Type B pancreatic cell (in vitro differentiated cells): ENCODE measurements at regions not wholly inside any gene's neighbourhood (a gene's known extent, or its start where the extent isn't known, plus 50 kb on each side); places are given as distances from the start of the nearest gene placed in this dataset.
A peak's percentile ranks its signal among the peaks of the same experiment; 100 is the strongest.
"Not testable (repeated sequence)": the region's sequence is repeated elsewhere in the genome, so short reads cannot be mapped to it uniquely, and the experiment has no call there.

Source experiments
- DNase-seq: peaks from one replicate; pipeline ENCODE4 v3.0.0; 2021; ENCODE audit warnings: mixed read lengths; ENCODE audit not compliant: unreplicated experiment; ENCODE audit errors: extremely low spot score
- H3K27ac Mint-ChIP-seq: 2 replicates; pipeline ENCODE4 v1.8.0; 2021; ENCODE audit warnings: mild to moderate bottlenecking, mixed read lengths
- H3K27me3 Mint-ChIP-seq: 2 replicates; pipeline ENCODE4 v1.8.0; 2021; ENCODE audit warnings: mixed read lengths
- H3K36me3 Mint-ChIP-seq: 2 replicates; pipeline ENCODE4 v1.8.0; 2021; ENCODE audit warnings: mixed read lengths
- H3K4me1 Mint-ChIP-seq: one replicate; pipeline ENCODE4 v1.8.0; 2021; ENCODE audit warnings: mixed read lengths; ENCODE audit not compliant: unreplicated experiment
- H3K4me3 Mint-ChIP-seq: 2 replicates; pipeline ENCODE4 v1.8.0; 2021; ENCODE audit warnings: mild to moderate bottlenecking, mixed read lengths
- H3K9me3 Mint-ChIP-seq: 2 replicates; pipeline ENCODE4 v1.8.0; 2021; ENCODE audit warnings: mixed read lengths

DNA sequence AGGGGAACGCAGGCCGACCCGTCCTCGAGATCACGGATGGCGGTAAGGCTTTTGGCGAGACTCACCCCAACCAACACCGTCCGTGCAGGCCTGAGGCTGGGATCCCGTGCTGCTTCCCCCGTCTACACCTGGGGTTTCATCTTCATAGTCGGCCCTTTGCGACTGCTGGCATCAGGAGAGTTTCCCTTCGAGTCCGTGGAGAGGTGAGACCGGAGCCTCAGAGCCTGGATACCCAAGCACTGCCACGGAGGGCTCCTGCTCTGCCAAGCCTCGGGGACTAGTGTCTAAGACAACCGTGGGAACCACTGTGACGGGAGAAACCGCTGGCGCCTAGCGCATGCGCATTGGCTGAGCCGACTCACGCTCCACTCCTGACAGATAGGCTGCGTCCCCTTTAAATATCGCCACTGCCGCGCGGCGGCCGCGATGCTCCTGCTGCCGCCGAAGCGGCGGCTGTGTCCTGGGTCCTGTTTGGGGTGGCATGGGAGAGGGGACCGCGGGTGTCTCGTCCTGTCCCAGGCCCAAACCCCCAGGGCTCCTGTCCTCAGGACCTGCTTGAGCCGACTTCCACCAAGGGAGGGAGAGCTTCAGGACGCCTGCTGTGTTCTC is 706.1 kb upstream of the TPTE start:
- not testable (repeated sequence) for H3K4me3 Mint-ChIP-seq, H3K27ac Mint-ChIP-seq, H3K27me3 Mint-ChIP-seq, H3K36me3 Mint-ChIP-seq, H3K9me3 Mint-ChIP-seq, DNase-seq, H3K4me1 Mint-ChIP-seq

DNA sequence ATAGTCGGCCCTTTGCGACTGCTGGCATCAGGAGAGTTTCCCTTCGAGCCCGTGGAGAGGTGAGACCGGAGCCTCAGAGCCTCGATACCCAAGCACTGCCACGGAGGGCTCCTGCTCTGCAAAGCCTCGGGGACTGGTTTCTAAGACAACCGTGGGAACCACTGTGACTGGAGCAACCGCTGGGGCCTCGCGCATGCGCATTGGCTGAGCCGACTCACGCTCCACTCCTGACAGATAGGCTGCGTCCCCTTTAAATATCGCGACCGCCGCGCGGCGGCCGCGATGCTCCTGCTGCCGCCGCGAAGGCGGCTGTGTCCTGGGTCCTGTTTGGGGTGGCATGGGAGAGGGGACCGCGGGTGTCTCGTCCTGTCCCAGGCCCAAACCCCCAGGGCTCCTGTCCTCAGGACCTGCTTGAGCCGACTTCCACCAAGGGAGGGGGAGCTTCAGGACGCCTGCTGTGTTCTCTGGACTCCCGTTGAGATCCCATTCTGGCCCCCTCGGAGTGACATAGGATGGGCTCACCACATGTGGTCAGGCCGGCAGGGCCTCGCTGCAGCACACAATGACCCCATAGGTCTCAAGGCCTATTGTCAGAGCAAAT is 704.5 kb upstream of the TPTE start:
- not testable (repeated sequence) for H3K36me3 Mint-ChIP-seq, H3K27me3 Mint-ChIP-seq, H3K27ac Mint-ChIP-seq, DNase-seq, H3K4me3 Mint-ChIP-seq, H3K4me1 Mint-ChIP-seq, H3K9me3 Mint-ChIP-seq

DNA sequence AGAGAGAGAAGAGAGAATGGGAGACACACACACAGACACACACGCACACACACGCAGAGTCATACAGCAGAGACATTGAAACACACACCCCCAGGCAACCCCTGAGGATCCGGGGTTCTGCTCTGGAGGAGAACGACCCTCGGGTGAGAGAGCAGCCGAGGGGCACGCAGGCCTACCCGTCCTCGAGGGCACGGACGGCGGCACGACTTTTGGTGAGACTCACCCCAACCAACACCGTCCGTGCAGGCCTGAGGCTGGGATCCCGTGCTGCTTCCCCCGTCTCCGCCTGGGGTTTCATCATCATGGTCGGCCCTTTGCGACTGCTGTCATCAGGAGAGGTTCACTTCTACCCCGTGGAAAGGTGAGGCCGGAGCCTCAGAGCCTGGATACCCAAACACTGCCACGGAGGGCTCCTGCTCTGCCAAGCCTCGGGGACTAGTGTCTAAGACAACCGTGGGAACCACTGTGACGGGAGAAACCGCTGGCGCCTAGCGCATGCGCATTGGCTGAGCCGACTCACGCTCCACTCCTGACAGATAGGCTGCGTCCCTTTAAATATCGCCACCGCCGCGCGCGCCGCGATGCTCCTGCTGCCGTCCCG is 703.4 kb upstream of the TPTE start:
- not testable (repeated sequence) for H3K4me3 Mint-ChIP-seq, H3K27me3 Mint-ChIP-seq, H3K27ac Mint-ChIP-seq, H3K36me3 Mint-ChIP-seq, H3K4me1 Mint-ChIP-seq, H3K9me3 Mint-ChIP-seq, DNase-seq

- not testable (repeated sequence) for H3K27ac Mint-ChIP-seq, DNase-seq, H3K36me3 Mint-ChIP-seq, H3K4me1 Mint-ChIP-seq, H3K9me3 Mint-ChIP-seq, H3K27me3 Mint-ChIP-seq, H3K4me3 Mint-ChIP-seq
These were observed 701.7 kb upstream of the TPTE start for GRCh38 chr21:9819549-9820192.

GRCh38 chr21:9820579-9820978 is 700.8 kb upstream of the TPTE start:
- not testable (repeated sequence) for H3K36me3 Mint-ChIP-seq, H3K9me3 Mint-ChIP-seq, H3K27me3 Mint-ChIP-seq, H3K4me3 Mint-ChIP-seq, H3K27ac Mint-ChIP-seq, DNase-seq, H3K4me1 Mint-ChIP-seq

DNA sequence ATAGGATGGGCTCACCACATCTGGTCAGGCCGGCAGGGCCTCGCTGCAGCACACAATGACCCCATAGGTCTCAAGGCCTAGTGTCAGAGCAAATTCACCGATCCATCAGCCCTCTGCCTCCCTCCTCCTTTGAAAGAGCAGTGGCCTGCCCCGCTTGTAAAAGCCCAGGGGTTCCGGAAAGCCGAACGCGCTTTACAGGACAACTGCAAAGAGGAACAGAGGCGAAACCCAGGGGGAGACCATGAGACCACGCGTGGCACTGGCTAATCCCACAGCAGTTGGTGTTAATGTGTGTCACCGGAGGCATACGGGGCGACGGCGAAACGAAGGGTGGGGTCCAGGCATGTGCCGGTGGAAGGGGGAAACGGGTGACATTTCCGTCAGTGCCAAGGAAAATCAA is 699.9 kb upstream of the TPTE start:
- H3K9me3 Mint-ChIP-seq, DNase-seq, H3K36me3 Mint-ChIP-seq, H3K27me3 Mint-ChIP-seq, H3K27ac Mint-ChIP-seq, H3K4me1 Mint-ChIP-seq, H3K4me3 Mint-ChIP-seq: not testable (repeated sequence)

DNA sequence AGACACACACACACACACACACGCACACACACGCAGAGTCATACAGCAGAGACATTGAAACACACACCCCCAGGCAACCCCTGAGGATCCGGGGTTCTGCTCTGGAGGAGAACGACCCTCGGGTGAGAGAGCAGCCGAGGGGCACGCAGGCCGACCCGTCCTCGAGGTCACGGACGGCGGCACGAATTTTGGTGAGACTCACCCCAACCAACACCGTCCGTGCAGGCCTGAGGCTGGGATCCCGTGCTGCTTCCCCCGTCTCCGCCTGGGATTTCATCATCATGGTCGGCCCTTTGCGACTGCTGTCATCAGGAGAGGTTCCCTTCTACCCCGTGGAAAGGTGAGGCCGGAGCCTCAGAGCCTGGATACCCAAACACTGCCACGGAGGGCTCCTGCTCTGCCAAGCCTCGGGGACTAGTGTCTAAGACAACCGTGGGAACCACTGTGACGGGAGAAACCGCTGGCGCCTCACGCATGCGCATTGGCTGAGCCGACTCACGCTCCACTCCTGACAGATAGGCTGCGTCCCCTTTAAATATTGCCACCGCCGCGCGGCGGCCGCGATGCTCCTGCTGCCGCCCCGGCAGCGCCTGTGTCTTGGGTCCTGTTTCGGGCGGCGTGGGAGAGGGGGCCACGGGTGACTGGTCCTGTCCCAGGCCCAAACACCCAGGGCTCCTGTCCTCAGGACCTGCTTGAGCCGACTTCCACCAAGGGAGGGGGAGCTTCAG is 699.1 kb upstream of the TPTE start:
- not testable (repeated sequence) for H3K4me1 Mint-ChIP-seq, H3K27me3 Mint-ChIP-seq, DNase-seq, H3K27ac Mint-ChIP-seq, H3K36me3 Mint-ChIP-seq, H3K4me3 Mint-ChIP-seq, H3K9me3 Mint-ChIP-seq

DNA sequence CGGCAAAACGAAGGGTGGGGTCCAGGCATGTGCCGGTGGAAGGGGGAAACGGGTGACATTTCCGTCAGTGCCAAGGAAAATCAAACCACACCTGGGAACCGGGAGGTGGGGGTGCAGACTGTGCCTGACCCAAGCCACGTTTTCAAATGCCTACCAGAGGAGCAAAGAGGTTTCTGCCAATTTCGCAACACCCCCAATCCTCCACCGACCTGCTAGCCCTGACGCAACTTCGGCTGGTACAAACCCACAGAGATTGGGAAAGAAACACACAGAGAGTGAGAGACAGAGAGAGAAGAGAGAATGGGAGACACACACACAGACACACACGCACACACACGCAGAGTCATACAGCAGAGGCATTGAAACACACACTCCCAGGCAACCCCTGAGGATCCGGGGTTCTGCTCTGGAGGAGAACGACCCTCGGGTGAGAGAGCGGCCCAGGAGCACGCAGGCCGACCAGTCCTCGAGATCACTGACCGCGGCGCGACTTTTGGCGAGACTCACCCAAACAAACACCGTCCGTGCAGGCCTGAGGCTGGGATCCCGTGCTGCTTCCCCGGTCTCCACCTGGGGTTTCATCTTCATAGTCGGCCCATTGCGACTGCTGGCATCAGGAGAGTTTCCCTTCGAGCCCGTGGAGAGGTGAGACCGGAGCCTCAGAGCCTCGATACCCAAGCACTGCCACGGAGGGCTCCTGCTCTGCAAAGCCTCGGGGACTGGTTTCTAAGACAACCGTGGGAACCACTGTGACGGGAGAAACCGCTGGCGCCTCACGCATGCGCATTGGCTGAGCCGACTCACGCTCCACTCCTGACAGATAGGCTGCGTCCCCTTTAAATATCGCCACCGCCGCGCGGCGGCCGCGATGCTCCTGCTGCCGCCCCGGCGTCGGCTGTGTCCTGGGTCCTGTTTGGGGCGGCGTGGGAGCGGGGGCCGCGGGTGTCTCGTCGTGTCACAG is 697.9 kb upstream of the TPTE start:
- H3K27ac Mint-ChIP-seq, H3K4me1 Mint-ChIP-seq, H3K36me3 Mint-ChIP-seq, H3K4me3 Mint-ChIP-seq, H3K27me3 Mint-ChIP-seq, H3K9me3 Mint-ChIP-seq: not testable (repeated sequence)
- peak; percentile 83 for DNase-seq

DNA sequence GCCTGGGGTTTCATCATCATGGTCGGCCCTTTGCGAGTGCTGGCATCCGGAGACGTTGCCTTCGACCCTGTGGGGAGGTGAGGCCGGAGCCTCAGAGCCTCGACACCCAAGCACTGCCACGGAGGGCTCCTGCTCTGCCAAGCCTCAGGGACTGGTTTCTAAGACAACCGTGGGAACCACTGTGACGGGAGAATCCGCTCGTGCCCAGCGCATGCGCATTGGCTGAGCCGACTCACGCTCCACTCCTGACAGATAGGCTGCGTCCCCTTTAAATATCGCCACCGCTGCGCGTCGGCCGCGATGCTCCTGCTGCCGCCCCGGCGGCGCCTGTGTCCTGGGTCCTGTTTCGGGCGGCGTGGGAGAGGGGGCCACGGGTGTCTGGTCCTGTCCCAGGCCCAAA is 690.6 kb upstream of the TPTE start:
- not testable (repeated sequence) for H3K27me3 Mint-ChIP-seq, H3K4me3 Mint-ChIP-seq, H3K4me1 Mint-ChIP-seq, H3K36me3 Mint-ChIP-seq, H3K27ac Mint-ChIP-seq, DNase-seq, H3K9me3 Mint-ChIP-seq

GRCh38 chr21:9832751-9833150 is 688.6 kb upstream of the TPTE start:
- not testable (repeated sequence) for H3K4me1 Mint-ChIP-seq, H3K4me3 Mint-ChIP-seq, H3K27ac Mint-ChIP-seq, H3K36me3 Mint-ChIP-seq, H3K27me3 Mint-ChIP-seq, H3K9me3 Mint-ChIP-seq
- DNase-seq = peak; percentile 92

DNA sequence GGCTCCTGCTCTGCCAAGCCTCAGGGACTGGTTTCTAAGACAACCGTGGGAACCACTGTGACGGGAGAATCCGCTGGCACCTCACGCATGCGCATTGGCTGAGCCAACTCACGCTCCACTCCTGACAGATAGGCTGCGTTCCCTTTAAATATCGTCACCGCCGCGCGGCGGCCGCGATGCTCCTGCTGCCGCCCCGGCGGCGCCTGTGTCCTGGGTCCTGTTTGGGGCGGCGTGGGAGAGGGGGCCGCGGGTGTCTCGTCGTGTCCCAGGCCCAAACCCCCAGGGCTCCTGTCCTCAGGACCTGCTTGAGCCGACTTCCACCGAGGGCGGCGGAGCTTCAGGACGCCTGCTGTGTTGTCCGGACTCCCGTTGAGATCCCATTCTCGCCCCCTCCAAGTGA is 684.8 kb upstream of the TPTE start:
- not testable (repeated sequence) for H3K9me3 Mint-ChIP-seq, H3K4me1 Mint-ChIP-seq, H3K27ac Mint-ChIP-seq, H3K27me3 Mint-ChIP-seq, DNase-seq, H3K4me3 Mint-ChIP-seq, H3K36me3 Mint-ChIP-seq

GRCh38 chr21:9837001-9837400 is 684.4 kb upstream of the TPTE start:
- not testable (repeated sequence) for H3K9me3 Mint-ChIP-seq, DNase-seq, H3K4me1 Mint-ChIP-seq, H3K27me3 Mint-ChIP-seq, H3K27ac Mint-ChIP-seq, H3K4me3 Mint-ChIP-seq, H3K36me3 Mint-ChIP-seq

GRCh38 chr21:9837526-9837925 is 683.9 kb upstream of the TPTE start:
- not testable (repeated sequence) for H3K4me1 Mint-ChIP-seq, H3K27me3 Mint-ChIP-seq, DNase-seq, H3K4me3 Mint-ChIP-seq, H3K36me3 Mint-ChIP-seq, H3K27ac Mint-ChIP-seq
- peaks cover 12% of the 10 kb centered on the region for H3K9me3 Mint-ChIP-seq
